Hematopoietic multipotent progenitor cell treated with erythropoietin and hydrocortisone succinate and interleukin-3 and kit ligand, for 6 days (in vitro differentiated cells): ENCODE measurements at regions not wholly inside any gene's neighbourhood (a gene's known extent, or its start where the extent isn't known, plus 50 kb on each side); places are given as distances from the start of the nearest gene placed in this dataset.

Source experiments
- DNase-seq: peaks from one replicate; pipeline ENCODE4 v3.0.0-alpha.2; 2015

- peak; percentile 29 for DNase-seq
Measured at GRCh38 chr6:150651808-150652470, 52.3 kb downstream of the PLEKHG1 start.

DNA sequence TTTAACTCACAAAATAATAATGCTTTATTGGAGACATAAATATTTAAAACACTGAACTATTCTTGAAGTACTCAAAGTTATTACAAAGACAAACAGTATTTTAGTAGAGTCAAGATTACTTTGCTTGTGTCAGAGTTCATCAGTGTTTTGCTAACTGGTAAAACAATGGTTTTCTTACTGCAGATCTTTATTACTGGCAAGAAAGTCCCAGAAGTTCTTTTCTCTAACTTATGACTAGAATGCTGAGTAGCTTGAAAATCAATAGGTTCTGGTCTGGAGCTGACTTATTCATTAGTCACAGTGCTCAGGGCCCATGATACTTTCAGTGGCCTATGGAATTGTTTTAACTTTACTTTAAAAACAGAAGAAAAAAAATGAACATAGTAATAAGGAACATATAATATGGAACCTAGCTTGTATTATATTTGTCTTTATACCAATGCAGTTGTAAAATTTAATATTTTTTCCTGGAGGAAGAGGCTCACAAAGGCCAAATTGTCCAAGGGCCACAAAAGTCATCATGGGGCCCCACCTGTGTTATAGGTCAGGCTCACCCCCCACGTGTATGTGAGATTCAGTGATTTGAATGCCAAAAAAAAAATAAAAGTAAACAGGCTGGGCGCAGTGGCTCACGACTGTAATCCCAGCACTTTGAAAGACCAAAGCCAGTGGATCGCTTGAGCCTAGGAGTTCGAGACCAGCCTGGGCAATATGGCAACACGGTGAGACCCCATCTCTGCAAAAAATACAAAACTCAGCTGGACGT, 53.3 kb downstream of the PLEKHG1 start:
- no peak for DNase-seq

- DNase-seq: no peak
Measured at GRCh38 chr6:150654608-150655007, 54.9 kb downstream of the PLEKHG1 start.

DNA sequence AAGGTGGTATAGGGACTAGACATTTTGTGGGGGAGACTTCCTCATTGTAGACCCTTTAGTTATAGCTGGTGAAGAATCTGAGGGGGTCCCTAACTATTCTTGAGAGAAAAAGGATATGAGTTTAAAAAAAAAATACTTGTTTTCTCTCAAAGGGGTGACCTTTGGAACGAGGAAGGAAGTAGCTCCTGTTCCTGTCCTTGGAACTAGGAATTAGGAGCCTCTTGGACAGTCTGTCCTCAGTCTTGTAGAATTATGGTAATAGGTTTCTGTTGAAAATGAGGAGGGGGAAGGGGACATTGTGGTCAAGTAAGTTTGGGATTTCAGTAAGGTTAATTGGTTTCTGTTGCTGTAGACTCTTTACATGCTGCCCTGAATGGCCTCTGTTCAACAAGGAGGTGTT, 56.5 kb downstream of the PLEKHG1 start:
- DNase-seq: no peak

DNA sequence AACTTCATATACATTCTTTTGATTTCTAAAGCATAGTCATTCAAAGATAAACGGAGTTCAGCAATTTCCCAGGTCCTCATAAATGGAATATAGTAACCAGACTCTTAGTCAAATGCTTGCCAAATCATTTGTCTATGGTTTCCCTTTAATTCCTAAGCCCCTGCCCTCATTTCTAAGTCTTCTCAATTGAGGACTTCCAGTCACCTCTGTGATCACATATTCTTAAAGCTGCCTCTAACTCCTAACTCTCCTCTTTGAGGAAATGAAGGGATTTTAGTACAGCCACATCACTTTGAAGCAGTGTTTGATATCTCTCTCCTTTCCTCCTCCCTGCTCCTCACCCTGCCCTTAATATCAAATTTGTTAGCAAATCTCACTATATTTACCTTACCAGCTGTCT, 58.7 kb downstream of the PLEKHG1 start:
- no peak for DNase-seq

- no peak for DNase-seq
Measured at GRCh38 chr6:150659046-150659763, 59.5 kb downstream of the PLEKHG1 start.

DNA sequence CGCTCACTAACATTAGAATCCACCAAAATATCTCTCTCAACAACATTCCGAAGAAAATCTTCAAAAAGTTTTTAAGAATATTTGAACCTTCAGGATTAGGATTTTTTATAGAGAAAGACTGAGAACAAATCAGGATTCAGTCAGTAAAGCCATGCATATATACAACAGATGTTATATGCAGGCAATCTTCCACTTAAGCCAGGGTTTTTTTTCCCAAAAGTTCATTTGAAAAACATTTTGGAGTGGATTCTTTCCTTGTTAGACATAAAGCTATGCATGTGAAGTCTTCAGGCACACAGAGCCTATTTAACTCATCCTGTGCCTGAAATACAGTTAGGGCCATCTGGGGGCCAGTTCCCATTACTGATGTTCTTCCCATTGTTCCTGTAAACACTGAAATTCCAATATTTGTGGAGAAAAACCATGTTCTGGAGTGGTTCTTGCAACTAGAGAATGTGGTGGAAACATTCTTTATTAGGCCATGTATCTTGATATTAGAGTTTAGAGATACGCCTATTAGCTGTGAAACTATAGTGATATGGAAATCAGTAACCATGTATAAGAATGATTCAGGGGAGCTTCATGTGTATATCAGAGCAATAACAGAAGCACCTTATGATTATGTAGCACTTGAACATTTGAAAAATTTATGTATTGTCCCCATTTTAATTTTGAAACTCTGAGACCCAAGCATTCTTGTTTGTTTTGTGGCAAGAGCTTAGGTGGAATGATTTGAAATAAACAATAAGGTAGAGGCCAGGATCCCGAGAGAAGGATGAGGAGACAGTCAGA, 61.7 kb downstream of the PLEKHG1 start:
- DNase-seq: no peak

DNA sequence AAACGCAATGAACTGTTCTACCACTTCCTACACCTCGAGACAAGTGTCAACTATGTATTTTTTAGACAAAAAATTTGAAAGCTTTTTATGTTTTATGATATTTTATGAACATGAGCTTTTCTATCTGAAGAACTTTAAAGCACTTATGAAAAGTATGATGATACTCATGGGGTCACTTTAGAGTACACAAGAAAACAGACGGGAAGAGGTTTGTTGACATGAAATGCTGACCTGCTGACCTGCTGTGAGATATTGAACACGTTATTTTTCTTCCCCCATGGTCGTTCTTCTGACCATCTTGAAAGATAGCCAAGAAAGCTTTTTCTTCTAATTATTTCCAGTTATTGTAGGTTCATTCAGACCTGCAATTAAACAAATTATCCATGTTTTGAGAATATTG, 63.1 kb downstream of the PLEKHG1 start:
- no peak for DNase-seq

- no peak for DNase-seq
Measured at GRCh38 chr6:150664091-150664490, 64.4 kb downstream of the PLEKHG1 start.

- no peak for DNase-seq
Measured at GRCh38 chr6:150666071-150666470, 66.4 kb downstream of the PLEKHG1 start.

DNA sequence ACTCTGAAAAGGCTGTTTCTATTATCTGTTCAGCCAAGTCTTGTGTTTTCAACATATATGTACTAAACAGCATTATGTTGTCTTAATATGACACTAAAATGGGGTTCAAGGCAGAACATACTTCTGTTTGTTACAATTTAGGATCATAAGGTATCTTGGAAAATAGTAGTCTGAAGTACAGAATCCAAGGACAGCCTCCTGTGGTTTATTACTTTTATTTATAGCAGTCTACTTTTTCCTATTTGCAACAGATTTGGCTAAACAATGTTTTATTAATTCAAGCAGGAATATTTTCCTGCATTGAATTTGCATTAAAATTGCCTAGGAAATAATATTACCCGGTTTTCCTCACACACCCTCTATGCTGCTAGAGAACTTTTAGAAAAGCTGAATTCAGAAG, 67.7 kb downstream of the PLEKHG1 start:
- DNase-seq: no peak

DNA sequence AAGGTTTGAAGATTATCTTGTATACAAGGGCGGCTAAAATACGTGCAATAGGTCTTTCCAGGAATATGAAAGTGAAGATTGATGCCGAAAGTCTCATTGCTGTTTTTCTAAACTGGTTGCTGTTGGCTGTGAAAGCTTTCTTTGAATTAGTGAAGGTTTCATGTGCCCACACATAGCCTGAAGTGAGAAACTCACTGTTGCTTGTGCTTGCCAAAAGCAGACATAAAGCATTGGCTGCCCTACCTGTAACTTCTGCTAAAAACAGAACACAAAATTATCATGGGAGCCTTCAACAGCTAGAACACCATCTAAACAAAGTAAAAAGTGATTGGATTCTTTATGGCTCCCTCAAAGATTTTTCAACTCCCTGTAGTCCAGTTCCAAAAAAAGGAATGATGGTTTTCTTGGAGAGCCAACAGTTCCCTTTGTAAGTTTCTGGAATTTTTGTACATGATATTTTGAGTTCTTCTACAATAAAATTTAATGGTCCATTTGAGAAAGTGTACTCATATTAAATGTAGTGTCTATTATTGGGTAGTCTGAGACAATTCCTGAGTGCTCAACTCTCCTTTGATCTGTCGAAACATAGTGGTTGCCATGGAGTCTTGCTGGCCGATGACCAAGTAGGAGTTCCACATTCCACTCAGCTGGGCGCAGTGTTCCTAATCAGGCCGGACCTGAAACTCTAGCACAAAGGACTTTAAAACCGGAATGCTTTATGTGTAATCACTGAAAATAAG, 68.5 kb downstream of the PLEKHG1 start:
- DNase-seq: no peak

DNA sequence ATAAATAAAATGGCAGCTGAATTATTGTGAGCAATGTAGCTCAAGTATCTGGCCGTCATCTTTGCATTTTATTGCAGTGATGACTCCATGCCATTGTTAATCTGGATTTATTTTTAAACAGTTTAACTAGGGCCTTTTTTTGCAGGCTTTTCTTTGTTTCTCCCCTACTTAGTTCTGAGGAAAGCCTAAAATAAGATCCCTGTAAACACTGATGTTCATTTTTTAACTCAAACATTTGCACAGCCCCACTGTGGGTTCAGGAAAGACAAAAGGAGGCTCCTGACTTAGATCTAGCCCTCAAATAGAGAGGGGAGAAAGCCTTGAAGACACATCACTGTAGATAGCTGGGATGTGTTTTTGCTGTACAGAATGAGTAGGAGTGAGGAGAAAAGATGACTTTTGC, 69.2 kb downstream of the PLEKHG1 start:
- no peak for DNase-seq

DNA sequence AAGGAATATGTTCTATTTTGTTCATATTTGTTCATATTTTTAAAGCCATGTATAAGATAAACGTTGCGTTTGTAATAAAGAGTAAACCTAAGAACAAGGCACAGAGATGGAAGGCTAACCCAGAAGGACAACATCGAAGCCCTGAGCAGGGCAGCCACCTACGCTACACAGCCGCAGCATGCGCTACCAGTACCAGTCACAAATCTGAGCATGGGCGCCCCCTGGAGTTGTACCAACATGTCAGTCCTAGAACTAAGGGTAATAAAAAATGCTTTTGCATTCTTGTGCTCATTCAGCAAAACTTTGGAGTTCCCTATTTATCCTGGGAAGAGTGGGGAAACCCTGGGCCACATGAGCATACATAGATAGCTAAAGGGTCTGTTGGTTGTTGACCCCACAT, 70.6 kb downstream of the PLEKHG1 start:
- DNase-seq: no peak

DNA sequence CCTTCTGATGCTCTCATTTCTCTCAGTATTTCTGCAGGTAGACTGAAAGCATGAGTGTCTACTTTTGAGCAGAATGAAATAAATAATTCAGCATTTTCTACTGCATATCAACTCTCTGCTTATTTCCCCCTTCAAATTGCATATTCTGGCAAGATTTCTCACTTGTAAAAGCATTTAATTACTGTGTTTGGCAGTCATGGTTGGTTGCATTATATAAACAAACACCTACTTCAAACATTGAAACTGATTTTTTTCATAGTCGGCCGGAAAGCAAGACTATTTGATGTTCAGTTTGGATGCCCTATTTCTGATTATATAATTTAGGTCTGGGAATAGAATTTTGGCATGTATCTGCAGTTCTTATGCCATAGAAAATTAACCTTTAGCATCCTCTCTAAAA, 73.1 kb downstream of the PLEKHG1 start:
- no peak for DNase-seq

GRCh38 chr6:150673720-150674346, 74.1 kb downstream of the PLEKHG1 start:
- DNase-seq: no peak

DNA sequence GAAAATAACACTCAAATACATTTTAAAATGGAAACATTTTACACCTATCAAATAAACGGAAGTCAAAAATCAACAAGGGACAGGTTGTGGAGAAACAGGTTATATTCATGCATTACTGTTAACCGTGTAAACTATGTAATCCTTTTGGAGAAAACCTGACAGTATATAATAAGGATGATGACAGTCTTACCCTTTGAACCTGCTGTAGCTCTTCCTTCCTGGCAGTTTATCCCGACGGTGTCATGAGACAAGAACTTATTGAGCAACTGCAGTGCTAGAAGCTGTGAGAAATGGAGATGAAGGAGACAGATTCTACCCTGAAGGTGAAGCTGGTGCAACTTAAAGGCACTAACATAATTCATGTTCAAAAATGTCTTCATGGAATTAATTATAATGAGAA, 76.7 kb downstream of the PLEKHG1 start:
- no peak for DNase-seq

DNA sequence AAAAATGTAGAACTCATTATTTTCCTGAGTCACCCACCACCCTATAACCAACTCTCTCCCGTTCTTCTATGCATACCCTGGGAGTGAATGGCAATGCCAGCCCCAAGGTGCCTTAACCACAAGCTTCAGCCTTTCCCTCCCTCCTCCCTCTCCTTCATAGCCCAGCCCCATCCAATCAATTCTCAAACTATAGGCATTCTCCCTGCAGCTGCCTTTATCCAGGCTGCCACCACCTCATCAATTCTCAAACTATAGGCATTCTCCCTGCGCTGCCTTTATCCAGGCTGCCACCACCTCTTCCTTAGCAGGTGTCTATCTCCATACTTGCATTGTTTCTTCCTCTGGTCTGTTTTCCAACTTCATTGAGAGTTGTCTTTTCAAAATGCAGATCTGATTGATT, 77.1 kb downstream of the PLEKHG1 start:
- DNase-seq: no peak

- no peak for DNase-seq
Measured at GRCh38 chr6:150680510-150680909, 80.8 kb downstream of the PLEKHG1 start.

- DNase-seq: no peak
Measured at GRCh38 chr6:150681578-150682395, 82.1 kb downstream of the PLEKHG1 start.

DNA sequence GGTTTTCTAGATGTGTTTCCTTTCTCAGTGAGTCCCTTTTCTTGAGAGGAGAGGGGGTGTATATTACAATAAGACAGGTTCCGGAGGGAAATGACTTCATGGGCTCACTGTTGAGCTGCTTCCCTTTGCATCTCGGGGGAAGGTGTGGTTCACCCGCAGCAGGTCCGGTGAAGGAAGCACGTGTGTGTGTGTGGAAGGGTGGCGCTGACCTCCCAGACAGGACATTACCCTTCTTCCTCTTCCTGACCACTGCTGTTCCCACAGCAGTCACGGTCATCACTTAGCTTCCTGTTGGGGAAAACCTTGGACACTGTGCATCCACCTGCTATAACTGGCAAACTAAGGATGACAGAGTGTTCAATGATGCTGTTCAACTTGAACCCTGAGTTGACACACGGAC, 83.6 kb downstream of the PLEKHG1 start:
- no peak for DNase-seq
